ENCODE measurements at regions not wholly inside any gene's neighbourhood (a gene's known extent, or its start where the extent isn't known, plus 50 kb on each side); places are given as distances from the start of the nearest gene placed in this dataset.

- Histone ChIP-seq H3K27ac (no peak overlapping the region), H3K79me2 (ENCODE audit: insufficient read depth) (no peaks in the 10 kb centered on the region), H3K9me2 (ENCODE audit: insufficient read depth) (no peaks in the 10 kb centered on the region), H3K4me1 (ENCODE audit: insufficient read depth) (peaks cover 10% of the 10 kb centered on the region), H3K36me3 (ENCODE audit: low read depth) (no peaks in the 10 kb centered on the region), H3K9me3 (ENCODE audit: low read depth) (no peaks in the 10 kb centered on the region), H3K27me3 (replicated peaks; ENCODE audit: insufficient read depth) (no peaks in the 10 kb centered on the region), H3F3A (ENCODE audit: insufficient read depth) (peaks cover 6% of the 10 kb centered on the region), H3K4me3 (no peak overlapping the region), H2AFZ (no peak overlapping the region), H3K4me2 (ENCODE audit: unreplicated experiment) (no peak overlapping the region), H4K20me1 (ENCODE audit: insufficient read depth) (no peaks in the 10 kb centered on the region), H3K9ac (no peak overlapping the region)
- no peak for DNase-seq
- TF ChIP-seq EZH2phosphoT487 (IDR thresholded peaks at IDR 0.05; ENCODE audit: insufficient read depth, low read depth): no peak
- no peak for TF ChIP-seq EZH2 (IDR thresholded peaks at IDR 0.05; ENCODE audit: insufficient read depth, poor library complexity, severe bottlenecking)
- WGBS, 2 experiments (ENCODE audit: low coverage in 1 of 2, low lambda C conversion rate in 2 of 2, missing lambda C conversion rate in 2 of 2): 58 to 59% methylated on average over 10 of the region's 10 CpGs
- in situ Hi-C loops (cut with MboI): no loop called here
These were observed 78.5 kb upstream of the DLG1 start for GRCh38 chr3:197376735-197377555.

- Histone ChIP-seq H3K9me2 (ENCODE audit: insufficient read depth) (no peaks in the 10 kb centered on the region), H3K27ac (no peak overlapping the region), H3K9ac (no peak overlapping the region), H3K79me2 (ENCODE audit: insufficient read depth) (no peaks in the 10 kb centered on the region), H3K27me3 (replicated peaks; ENCODE audit: insufficient read depth) (no peaks in the 10 kb centered on the region), H3K36me3 (ENCODE audit: low read depth) (no peaks in the 10 kb centered on the region), H3K4me1 (ENCODE audit: insufficient read depth) (peaks cover 17% of the 10 kb centered on the region), H4K20me1 (ENCODE audit: insufficient read depth) (no peaks in the 10 kb centered on the region), H3K4me3 (no peak overlapping the region), H3F3A (ENCODE audit: insufficient read depth) (peaks cover 13% of the 10 kb centered on the region), H2AFZ (no peak overlapping the region), H3K4me2 (ENCODE audit: unreplicated experiment) (no peak overlapping the region), H3K9me3 (ENCODE audit: low read depth) (no peaks in the 10 kb centered on the region)
- WGBS, 2 experiments (ENCODE audit: low coverage in 1 of 2, low lambda C conversion rate in 2 of 2, missing lambda C conversion rate in 2 of 2): 78 to 90% methylated on average over 4 of the region's 4 CpGs
- TF ChIP-seq EZH2phosphoT487 (IDR thresholded peaks at IDR 0.05; ENCODE audit: insufficient read depth, low read depth) (no peak), EZH2 (IDR thresholded peaks at IDR 0.05; ENCODE audit: insufficient read depth, poor library complexity, severe bottlenecking) (no peak)
- in situ Hi-C loops (cut with MboI): no loop called here
- DNase-seq: no peak
These were observed 77.6 kb upstream of the DLG1 start for GRCh38 chr3:197376020-197376419.

- TF ChIP-seq EZH2 (IDR thresholded peaks at IDR 0.05; ENCODE audit: insufficient read depth, poor library complexity, severe bottlenecking) (no peak), EZH2phosphoT487 (IDR thresholded peaks at IDR 0.05; ENCODE audit: insufficient read depth, low read depth) (no peak)
- H3K79me2 ChIP-seq (ENCODE audit: insufficient read depth): no peaks in the 10 kb centered on the region
- no peaks in the 10 kb centered on the region for H3K27me3 ChIP-seq (replicated peaks; ENCODE audit: insufficient read depth)
- peaks cover 17% of the 10 kb centered on the region for H3K4me1 ChIP-seq (ENCODE audit: insufficient read depth)
- no peak for DNase-seq
- no peaks in the 10 kb centered on the region for H3K36me3 ChIP-seq (ENCODE audit: low read depth)
- no peak overlapping the region for H3K27ac ChIP-seq
- H2AFZ ChIP-seq: no peak overlapping the region
- no peaks in the 10 kb centered on the region for H3K9me3 ChIP-seq (ENCODE audit: low read depth)
- in situ Hi-C loops (cut with MboI): no loop called here
- H4K20me1 ChIP-seq (ENCODE audit: insufficient read depth): no peaks in the 10 kb centered on the region
- H3K9ac ChIP-seq: no peak overlapping the region
- peaks cover 13% of the 10 kb centered on the region for H3F3A ChIP-seq (ENCODE audit: insufficient read depth)
- no peaks in the 10 kb centered on the region for H3K9me2 ChIP-seq (ENCODE audit: insufficient read depth)
- H3K4me2 ChIP-seq (ENCODE audit: unreplicated experiment): no peak overlapping the region
- H3K4me3 ChIP-seq: no peak overlapping the region
- 71 to 72% methylated on average over 11 of the region's 11 CpGs for WGBS, 2 experiments (ENCODE audit: low coverage in 1 of 2, low lambda C conversion rate in 2 of 2, missing lambda C conversion rate in 2 of 2)
These were observed 76.6 kb upstream of the DLG1 start for GRCh38 chr3:197375001-197375441.

GRCh38 chr3:197373096-197373495 lies 74.7 kb upstream of the DLG1 start:
- H3F3A ChIP-seq (ENCODE audit: insufficient read depth): peaks cover 13% of the 10 kb centered on the region; the same call in 1 of the 2 replicates
- H3K27ac ChIP-seq: no peak overlapping the region
- no peak for TF ChIP-seq EZH2phosphoT487 (IDR thresholded peaks at IDR 0.05; ENCODE audit: insufficient read depth, low read depth)
- no peak for TF ChIP-seq EZH2 (IDR thresholded peaks at IDR 0.05; ENCODE audit: insufficient read depth, poor library complexity, severe bottlenecking)
- H3K9me3 ChIP-seq (ENCODE audit: low read depth): no peaks in the 10 kb centered on the region
- no peaks in the 10 kb centered on the region for H3K27me3 ChIP-seq (replicated peaks; ENCODE audit: insufficient read depth)
- no peak for DNase-seq
- no peak overlapping the region for H2AFZ ChIP-seq
- no peak overlapping the region for H3K9ac ChIP-seq
- no peaks in the 10 kb centered on the region for H3K79me2 ChIP-seq (ENCODE audit: insufficient read depth)
- H3K4me1 ChIP-seq (ENCODE audit: insufficient read depth): peaks cover 14% of the 10 kb centered on the region
- in situ Hi-C loops (cut with MboI): no loop called here
- 91 to 93% methylated on average over 8 of the region's 8 CpGs for WGBS, 2 experiments (ENCODE audit: low coverage in 1 of 2, low lambda C conversion rate in 2 of 2, missing lambda C conversion rate in 2 of 2)
- H3K9me2 ChIP-seq (ENCODE audit: insufficient read depth): no peaks in the 10 kb centered on the region
- H3K4me3 ChIP-seq: no peak overlapping the region
- H3K36me3 ChIP-seq (ENCODE audit: low read depth): no peaks in the 10 kb centered on the region
- no peaks in the 10 kb centered on the region for H4K20me1 ChIP-seq (ENCODE audit: insufficient read depth)
- H3K4me2 ChIP-seq (ENCODE audit: unreplicated experiment): no peak overlapping the region
